PC-9 (cell line): ENCODE measurements at regions not wholly inside any gene's neighbourhood (a gene's known extent, or its start where the extent isn't known, plus 50 kb on each side); places are given as distances from the start of the nearest gene placed in this dataset.

ENCODE experiments used
- BruUV-seq: library from RNA; stranded (reverse); fragments of 400-500 nt; replicated peaks from 2 replicates; lab custom pipeline; 2021; lab: Mats Ljungman, UMichigan
- CTCF ChIA-PET: fragments of 300-600 bp; sonication (Branson Sonifier 250); formaldehyde crosslinking; loops from one replicate; lab custom pipeline; 2022; ENCODE audit warnings: antibody characterized with exemption; lab: Charles Lee
- POLR2A ChIA-PET: fragments of 300-600 bp; sonication (Branson Sonifier 250); formaldehyde crosslinking; loops from one replicate; lab custom pipeline; 2022; ENCODE audit warnings: antibody characterized with exemption; ENCODE audit not compliant: unreplicated experiment; lab: Charles Lee
- DNase-seq, 2 experiments: peaks; one replicate each; pipeline versions ENCODE4 v3.0.0 to v3.0.0-alpha.2; 2015 to 2022; ENCODE audit warnings: mixed read lengths in 1 of 2
- H2AFZ ChIP-seq: fragments of 200-600 bp; sonication (generic); 2 replicates; pipeline ENCODE4 v1.8.1; 2017; ENCODE audit warnings: antibody characterized with exemption
- H3F3A ChIP-seq: fragments of 200-600 bp; sonication (generic); 2 replicates; pipeline ENCODE4 v1.8.1; 2017; ENCODE audit warnings: antibody characterized with exemption, mild to moderate bottlenecking, low read depth; ENCODE audit not compliant: insufficient read depth
- H3K27ac ChIP-seq: fragments of 200-600 bp; sonication (generic); 2 replicates; pipeline ENCODE4 v1.6.1; 2016; ENCODE audit warnings: mixed run types
- H3K27me3 ChIP-seq: fragments of 200-600 bp; sonication (generic); 2 replicates; pipeline ENCODE4 v1.6.1; 2016; ENCODE audit warnings: low read depth, mixed run types; ENCODE audit not compliant: insufficient read depth
- H3K36me3 ChIP-seq: fragments of 200-600 bp; sonication (generic); 2 replicates; pipeline ENCODE4 v1.6.1; 2016; ENCODE audit warnings: low read depth, mixed run types
- H3K4me1 ChIP-seq: fragments of 200-600 bp; sonication (generic); replicated peaks from 2 replicates; pipeline ENCODE4 v1.6.1; 2016; ENCODE audit warnings: mixed run types; ENCODE audit not compliant: insufficient read depth
- H3K4me2 ChIP-seq: fragments of 200-600 bp; sonication (generic); 2 replicates; pipeline ENCODE4 v1.6.1; 2017; ENCODE audit warnings: mixed run types
- H3K4me3 ChIP-seq: fragments of 200-600 bp; sonication (generic); 2 replicates; pipeline ENCODE4 v1.6.1; 2016; ENCODE audit warnings: mixed run types
- H3K79me2 ChIP-seq: fragments of 200-600 bp; sonication (generic); 2 replicates; pipeline ENCODE4 v1.6.1; 2017; ENCODE audit warnings: low read depth, mixed run types
- H3K9me2 ChIP-seq: fragments of 200-600 bp; sonication (generic); 2 replicates; pipeline ENCODE4 v1.8.1; 2017; ENCODE audit warnings: mild to moderate bottlenecking; ENCODE audit not compliant: insufficient read depth
- H3K9me3 ChIP-seq: fragments of 200-600 bp; sonication (generic); 2 replicates; pipeline ENCODE4 v1.8.1; 2016; ENCODE audit warnings: low read depth; ENCODE audit not compliant: insufficient read depth
- H4K20me1 ChIP-seq: fragments of 200-600 bp; sonication (generic); 2 replicates; pipeline ENCODE4 v1.8.1; 2017; ENCODE audit not compliant: insufficient read depth
- EZH2 ChIP-seq: fragments of 200-600 bp; sonication (generic); IDR thresholded peaks from 2 replicates; pipeline ENCODE4 v1.8.0; 2017; ENCODE audit warnings: antibody characterized with exemption, low read depth
- intact Hi-C: fragments of 100-400 bp; cut with micrococcal nuclease; formaldehyde crosslinking; loops from one replicate; pipeline ENCODE4 v1.10.0; 2022; ENCODE audit not compliant: unreplicated experiment
- TF ChIP-seq, protein P1 (sequence below): fragments of 200-600 bp; sonication (generic); conservative IDR thresholded peaks from 2 replicates; pipeline ENCODE4 v1.6.1; 2017; ENCODE audit warnings: mixed run types, antibody characterized with exemption, mild to moderate bottlenecking, moderate library complexity

DNA sequence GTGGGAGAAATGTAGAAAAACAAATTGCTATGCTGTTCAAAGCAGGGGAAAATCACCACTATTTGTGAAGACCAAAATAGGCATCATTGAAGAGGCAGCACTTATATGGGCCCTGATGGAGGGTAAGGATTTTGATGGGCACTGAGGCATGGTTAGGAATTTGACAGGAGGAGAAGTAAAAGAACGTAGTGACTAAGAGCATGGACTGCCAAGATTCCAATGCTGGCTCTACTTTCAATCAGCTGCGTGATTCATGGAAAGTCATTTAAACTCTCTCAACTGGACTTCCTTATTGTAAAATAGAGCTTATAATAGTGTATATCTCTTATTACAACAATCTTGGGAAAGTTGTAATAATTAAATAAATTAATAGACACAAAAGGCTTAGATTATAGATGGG lies 267.7 kb upstream of the G2E3 start:
- Histone ChIP-seq H3K4me3 (no peak overlapping the region), H3F3A (no peaks in the 10 kb centered on the region), H2AFZ (no peak overlapping the region), H3K27me3 (no peaks in the 10 kb centered on the region), H4K20me1 (no peaks in the 10 kb centered on the region), H3K36me3 (no peaks in the 10 kb centered on the region), H3K4me2 (no peak overlapping the region), H3K9me2 (no peaks in the 10 kb centered on the region), H3K79me2 (no peaks in the 10 kb centered on the region), H3K4me1 (no peaks in the 10 kb centered on the region), H3K9me3 (no peaks in the 10 kb centered on the region), H3K27ac (no peak overlapping the region)
- DNase-seq: no peak
- BruUV-seq: no TSS peak
- intact Hi-C loops: no loop called here
- TF ChIP-seq, protein P1, sequence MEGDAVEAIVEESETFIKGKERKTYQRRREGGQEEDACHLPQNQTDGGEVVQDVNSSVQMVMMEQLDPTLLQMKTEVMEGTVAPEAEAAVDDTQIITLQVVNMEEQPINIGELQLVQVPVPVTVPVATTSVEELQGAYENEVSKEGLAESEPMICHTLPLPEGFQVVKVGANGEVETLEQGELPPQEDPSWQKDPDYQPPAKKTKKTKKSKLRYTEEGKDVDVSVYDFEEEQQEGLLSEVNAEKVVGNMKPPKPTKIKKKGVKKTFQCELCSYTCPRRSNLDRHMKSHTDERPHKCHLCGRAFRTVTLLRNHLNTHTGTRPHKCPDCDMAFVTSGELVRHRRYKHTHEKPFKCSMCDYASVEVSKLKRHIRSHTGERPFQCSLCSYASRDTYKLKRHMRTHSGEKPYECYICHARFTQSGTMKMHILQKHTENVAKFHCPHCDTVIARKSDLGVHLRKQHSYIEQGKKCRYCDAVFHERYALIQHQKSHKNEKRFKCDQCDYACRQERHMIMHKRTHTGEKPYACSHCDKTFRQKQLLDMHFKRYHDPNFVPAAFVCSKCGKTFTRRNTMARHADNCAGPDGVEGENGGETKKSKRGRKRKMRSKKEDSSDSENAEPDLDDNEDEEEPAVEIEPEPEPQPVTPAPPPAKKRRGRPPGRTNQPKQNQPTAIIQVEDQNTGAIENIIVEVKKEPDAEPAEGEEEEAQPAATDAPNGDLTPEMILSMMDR: no peak
- TF ChIP-seq EZH2: no peak
- ChIA-PET POLR2A (no interaction called here), CTCF (no interaction called here)

- Histone ChIP-seq H3F3A (no peaks in the 10 kb centered on the region), H3K27me3 (no peaks in the 10 kb centered on the region), H3K4me1 (no peaks in the 10 kb centered on the region), H3K4me2 (no peak overlapping the region), H3K4me3 (no peak overlapping the region), H3K9me3 (no peaks in the 10 kb centered on the region), H3K27ac (no peak overlapping the region), H4K20me1 (no peaks in the 10 kb centered on the region), H2AFZ (no peak overlapping the region), H3K79me2 (no peaks in the 10 kb centered on the region), H3K36me3 (no peaks in the 10 kb centered on the region), H3K9me2 (no peaks in the 10 kb centered on the region)
- ChIA-PET POLR2A (interaction anchor here (0.6 kb wide), 1 partner anchor 798 kb away, joined by 3 read pairs; no protein-coding TSS in a partner anchor), CTCF (no interaction called here)
- no peak for DNase-seq
- intact Hi-C loops: no loop called here
- TF ChIP-seq, protein P1: no peak
- no peak for TF ChIP-seq EZH2
- no TSS peak for BruUV-seq
These were observed 266.4 kb upstream of the G2E3 start for GRCh38 chr14:30292541-30292940.

GRCh38 chr14:30295980-30296379 lies 263.0 kb upstream of the G2E3 start:
- no TSS peak for BruUV-seq
- intact Hi-C loops: no loop called here
- Histone ChIP-seq H3F3A (no peaks in the 10 kb centered on the region), H3K4me3 (no peak overlapping the region), H3K9me3 (no peaks in the 10 kb centered on the region), H3K36me3 (no peaks in the 10 kb centered on the region), H3K9me2 (no peaks in the 10 kb centered on the region), H3K4me1 (no peaks in the 10 kb centered on the region), H3K27me3 (no peaks in the 10 kb centered on the region), H3K27ac (no peak overlapping the region), H4K20me1 (no peaks in the 10 kb centered on the region), H3K4me2 (peak overlapping the region; percentile 65), H3K79me2 (no peaks in the 10 kb centered on the region), H2AFZ (no peak overlapping the region)
- CTCF ChIA-PET: no interaction called here
- POLR2A ChIA-PET: no interaction called here
- no peak for TF ChIP-seq EZH2
- TF ChIP-seq, protein P1: no peak
- DNase-seq: no peak
